OCI-LY7 (cell line): ENCODE measurements at regions not wholly inside any gene's neighbourhood (a gene's known extent, or its start where the extent isn't known, plus 50 kb on each side); places are given as distances from the start of the nearest gene placed in this dataset.

Experiments used
- EZH2phosphoT487 ChIP-seq: fragments of 200-600 bp; sonication (generic); IDR thresholded peaks from 2 replicates; pipeline ENCODE4 v1.6.1; 2018; ENCODE audit warnings: low read depth, borderline replicate concordance, mild to moderate bottlenecking, mixed run types, antibody characterized with exemption, low read length, moderate library complexity, mixed read lengths
- TF ChIP-seq, protein P1 (sequence below): fragments of 200-600 bp; sonication (generic); conservative IDR thresholded peaks from 2 replicates; pipeline ENCODE4 v1.5.1; 2014; ENCODE audit warnings: mild to moderate bottlenecking, antibody characterized with exemption, low read length, moderate library complexity, mixed read lengths

DNA sequence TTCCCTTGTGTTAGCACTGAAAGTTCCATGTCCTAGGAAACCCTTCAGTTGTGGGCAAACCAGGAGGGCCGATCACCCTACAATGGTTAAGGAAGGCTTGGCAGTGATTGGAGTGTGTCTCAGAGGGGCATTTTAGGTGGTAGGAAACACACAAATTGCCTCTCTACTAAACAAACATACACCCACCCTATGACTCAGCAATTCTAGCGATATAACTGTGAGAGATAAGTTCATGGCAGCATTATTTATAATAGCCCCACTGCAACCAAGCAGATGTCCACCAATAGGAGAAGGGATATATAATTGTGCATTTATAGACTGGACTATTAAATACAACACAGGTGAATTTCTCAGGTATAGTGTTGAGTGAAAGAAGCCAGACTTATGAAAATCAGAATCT is 543.1 kb downstream of the UQCRFS1 start:
- TF ChIP-seq, protein P1, sequence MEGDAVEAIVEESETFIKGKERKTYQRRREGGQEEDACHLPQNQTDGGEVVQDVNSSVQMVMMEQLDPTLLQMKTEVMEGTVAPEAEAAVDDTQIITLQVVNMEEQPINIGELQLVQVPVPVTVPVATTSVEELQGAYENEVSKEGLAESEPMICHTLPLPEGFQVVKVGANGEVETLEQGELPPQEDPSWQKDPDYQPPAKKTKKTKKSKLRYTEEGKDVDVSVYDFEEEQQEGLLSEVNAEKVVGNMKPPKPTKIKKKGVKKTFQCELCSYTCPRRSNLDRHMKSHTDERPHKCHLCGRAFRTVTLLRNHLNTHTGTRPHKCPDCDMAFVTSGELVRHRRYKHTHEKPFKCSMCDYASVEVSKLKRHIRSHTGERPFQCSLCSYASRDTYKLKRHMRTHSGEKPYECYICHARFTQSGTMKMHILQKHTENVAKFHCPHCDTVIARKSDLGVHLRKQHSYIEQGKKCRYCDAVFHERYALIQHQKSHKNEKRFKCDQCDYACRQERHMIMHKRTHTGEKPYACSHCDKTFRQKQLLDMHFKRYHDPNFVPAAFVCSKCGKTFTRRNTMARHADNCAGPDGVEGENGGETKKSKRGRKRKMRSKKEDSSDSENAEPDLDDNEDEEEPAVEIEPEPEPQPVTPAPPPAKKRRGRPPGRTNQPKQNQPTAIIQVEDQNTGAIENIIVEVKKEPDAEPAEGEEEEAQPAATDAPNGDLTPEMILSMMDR, result no peak
- no peak for TF ChIP-seq EZH2phosphoT487
